H9 (cell line): ENCODE measurements at regions not wholly inside any gene's neighbourhood (a gene's known extent, or its start where the extent isn't known, plus 50 kb on each side); places are given as distances from the start of the nearest gene placed in this dataset.

Experiments used
- DNase-seq: peaks from one replicate; pipeline ENCODE4 v3.0.0-alpha.2; 2017
- H2AFZ ChIP-seq: one replicate; pipeline ENCODE4 v1.6.1; 2013; ENCODE audit warnings: mild to moderate bottlenecking, low read length, control low read depth, moderate library complexity
- H2AK5ac ChIP-seq: 2 replicates; pipeline ENCODE4 v1.6.1; 2013; ENCODE audit warnings: low read length, control low read depth, mixed read lengths; ENCODE audit not compliant: insufficient read length
- H2BK120ac ChIP-seq: one replicate; pipeline ENCODE4 v1.6.1; 2013; ENCODE audit warnings: low read depth, mild to moderate bottlenecking, low read length, control low read depth, inconsistent platforms; ENCODE audit not compliant: poor library complexity, severe bottlenecking
- H2BK12ac ChIP-seq: 2 replicates; pipeline ENCODE4 v1.6.1; 2013; ENCODE audit warnings: low read length, control low read depth, mixed read lengths, low read depth; ENCODE audit not compliant: insufficient read length
- H2BK15ac ChIP-seq: 2 replicates; pipeline ENCODE4 v1.6.1; 2013; ENCODE audit warnings: low read depth, low read length, control low read depth
- H2BK20ac ChIP-seq: one replicate; pipeline ENCODE4 v1.6.1; 2013; ENCODE audit warnings: low read depth, mild to moderate bottlenecking, low read length, control low read depth, inconsistent platforms; ENCODE audit not compliant: poor library complexity, severe bottlenecking
- H2BK5ac ChIP-seq: 2 replicates; pipeline ENCODE4 v1.6.1; 2013; ENCODE audit warnings: low read length, control low read depth, mixed read lengths; ENCODE audit not compliant: insufficient read length
- H3K14ac ChIP-seq: 2 replicates; pipeline ENCODE4 v1.6.1; 2013; ENCODE audit warnings: low read length, control low read depth; ENCODE audit not compliant: insufficient read depth
- H3K18ac ChIP-seq: 2 replicates; pipeline ENCODE4 v1.6.1; 2013; ENCODE audit warnings: low read depth, mild to moderate bottlenecking, mixed read lengths, low read length, control low read depth; ENCODE audit not compliant: insufficient read length
- H3K23ac ChIP-seq: 2 replicates; pipeline ENCODE4 v1.6.1; 2013; ENCODE audit warnings: low read length, control low read depth, mixed read lengths, low read depth; ENCODE audit not compliant: insufficient read length
- H3K23me2 ChIP-seq: 2 replicates; pipeline ENCODE4 v1.6.1; 2013; ENCODE audit warnings: low read depth, mild to moderate bottlenecking, mixed read lengths, low read length, control low read depth; ENCODE audit not compliant: insufficient read length, poor library complexity, severe bottlenecking
- H3K27ac ChIP-seq: 2 replicates; pipeline ENCODE4 v1.5.1; 2013; ENCODE audit warnings: low read length, control low read depth, mixed read lengths, low read depth; ENCODE audit not compliant: insufficient read length
- H3K27me3 ChIP-seq: 2 replicates; pipeline ENCODE4 v1.6.1; 2013; ENCODE audit warnings: low read length, control low read depth, inconsistent platforms; ENCODE audit not compliant: insufficient read depth
- H3K4ac ChIP-seq: 2 replicates; pipeline ENCODE4 v1.6.1; 2013; ENCODE audit warnings: low read depth, mild to moderate bottlenecking, control low read depth, inconsistent platforms, low read length, moderate library complexity
- H3K4me1 ChIP-seq: 2 replicates; pipeline ENCODE4 v1.6.1; 2013; ENCODE audit warnings: low read length, control low read depth, inconsistent platforms; ENCODE audit not compliant: insufficient read depth
- H3K4me2 ChIP-seq: 2 replicates; pipeline ENCODE4 v1.6.1; 2013; ENCODE audit warnings: low read length, control low read depth, mixed read lengths; ENCODE audit not compliant: insufficient read length, insufficient read depth
- H3K56ac ChIP-seq: 2 replicates; pipeline ENCODE4 v1.6.1; 2013; ENCODE audit warnings: low read depth, mild to moderate bottlenecking, mixed read lengths, low read length, control low read depth; ENCODE audit not compliant: insufficient read length
- H3K79me1 ChIP-seq: 2 replicates; pipeline ENCODE4 v1.6.1; 2013; ENCODE audit warnings: low read depth, mild to moderate bottlenecking, moderate library complexity, low read length, control low read depth, inconsistent platforms; ENCODE audit not compliant: insufficient read depth, poor library complexity, severe bottlenecking
- H3K79me2 ChIP-seq: 2 replicates; pipeline ENCODE4 v1.6.1; 2013; ENCODE audit warnings: low read length, control low read depth, inconsistent platforms; ENCODE audit not compliant: insufficient read depth
- H3K9ac ChIP-seq: 2 replicates; pipeline ENCODE4 v1.6.1; 2013; ENCODE audit warnings: low read length, control low read depth, mixed read lengths; ENCODE audit not compliant: insufficient read length; ENCODE audit errors: extremely low read depth
- H3K9me3 ChIP-seq: one replicate; pipeline ENCODE4 v1.6.1; 2013; ENCODE audit warnings: low read depth, low read length, inconsistent platforms; ENCODE audit not compliant: control insufficient read depth
- H3T11ph ChIP-seq: one replicate; pipeline ENCODE4 v1.6.1; 2013; ENCODE audit warnings: mild to moderate bottlenecking, low read length, control low read depth, inconsistent platforms
- H4K20me1 ChIP-seq: one replicate; pipeline ENCODE4 v1.6.1; 2013; ENCODE audit not compliant: control insufficient read depth, insufficient read length, insufficient read depth
- H4K5ac ChIP-seq: 2 replicates; pipeline ENCODE4 v1.6.1; 2013; ENCODE audit warnings: low read depth, mild to moderate bottlenecking, mixed read lengths, low read length, control low read depth; ENCODE audit not compliant: insufficient read length
- H4K8ac ChIP-seq: replicated peaks from 2 replicates; pipeline ENCODE4 v1.6.1; 2013; ENCODE audit warnings: low read length, control low read depth, mixed read lengths, low read depth; ENCODE audit not compliant: insufficient read length
- H4K91ac ChIP-seq: 2 replicates; pipeline ENCODE4 v1.6.1; 2013; ENCODE audit warnings: low read depth, mild to moderate bottlenecking, moderate library complexity, mixed read lengths, low read length, control low read depth; ENCODE audit not compliant: insufficient read length
- H3K27ac Mint-ChIP-seq, 3 experiments: 2 replicates in 2 of 3; 3 replicates in 1 of 3; pipeline ENCODE4 v1.8.0; 2020 to 2021; ENCODE audit warnings: mixed read lengths in 3 of 3, mild to moderate bottlenecking in 1 of 3, moderate library complexity in 1 of 3
- H3K27me3 Mint-ChIP-seq: 2 replicates; pipeline ENCODE4 v1.8.0; 2021; ENCODE audit warnings: low read depth, mild to moderate bottlenecking, moderate library complexity, mixed read lengths
- H3K36me3 Mint-ChIP-seq, 3 experiments: 2 replicates in 2 of 3; 3 replicates in 1 of 3; pipeline ENCODE4 v1.8.0; 2020 to 2021; ENCODE audit warnings: low read depth in 3 of 3, mixed read lengths in 3 of 3; ENCODE audit not compliant: insufficient read depth in 1 of 3
- H3K4me1 Mint-ChIP-seq, 2 experiments: 2 replicates each; pipeline ENCODE4 v1.8.0; 2020; ENCODE audit warnings: mixed read lengths in 2 of 2
- H3K4me3 Mint-ChIP-seq, 2 experiments: 2 replicates in 1 of 2; 3 replicates in 1 of 2; pipeline ENCODE4 v1.8.0; 2020 to 2021; ENCODE audit warnings: mild to moderate bottlenecking in 2 of 2, mixed read lengths in 2 of 2, moderate library complexity in 1 of 2
- H3K9me3 Mint-ChIP-seq, 2 experiments: 2 replicates in 1 of 2; 3 replicates in 1 of 2; pipeline ENCODE4 v1.8.0; 2020; ENCODE audit warnings: mild to moderate bottlenecking in 2 of 2, mixed read lengths in 2 of 2, moderate library complexity in 1 of 2
- CTCF ChIP-seq: fragments of 200-600 bp; sonication (generic); conservative IDR thresholded peaks from 3 replicates; pipeline ENCODE4 v1.8.0; 2021; ENCODE audit warnings: antibody characterized with exemption, mild to moderate bottlenecking
- WGBS: extraction: QIAGEN DNeasy Blood & Tissue Kit; methylation state at CpG from one replicate; pipeline ENCODE4 v1.1.7; 2013; ENCODE audit warnings: missing lambda C conversion rate, low lambda C conversion rate, mixed read lengths; ENCODE audit not compliant: insufficient read length; ENCODE audit errors: extremely low coverage; 5-methylcytosine and 5-hydroxymethylcytosine counted together

- Histone ChIP-seq H2AK5ac (no peak overlapping the region), H3K23ac (no peak overlapping the region), H3K27ac (no peak overlapping the region), H3K79me2 (no peaks in the 10 kb centered on the region), H4K91ac (no peak overlapping the region), H3K18ac (no peak overlapping the region), H4K20me1 (no peaks in the 10 kb centered on the region), H3T11ph (no peak overlapping the region), H2BK5ac (no peak overlapping the region), H3K14ac (no peak overlapping the region), H2BK120ac (no peak overlapping the region), H3K4me1 (no peaks in the 10 kb centered on the region; the same call in 1 of the 2 replicates), H3K23me2 (no peaks in the 10 kb centered on the region), H3K56ac (no peak overlapping the region), H4K8ac (no peak overlapping the region), H3K9me3 (no peaks in the 10 kb centered on the region), H3K4me2 (no peak overlapping the region), H4K5ac (no peak overlapping the region), H3K27me3 (no peaks in the 10 kb centered on the region), H3K9ac (no peak overlapping the region), H3K79me1 (no peaks in the 10 kb centered on the region), H2BK15ac (no peak overlapping the region), H3K4ac (no peak overlapping the region), H2AFZ (no peak overlapping the region), H2BK12ac (no peak overlapping the region), H2BK20ac (no peak overlapping the region)
- no peaks in the 10 kb centered on the region for H3K27me3 Mint-ChIP-seq
- H3K27ac Mint-ChIP-seq: no peak overlapping the region
- no peak for DNase-seq
- H3K9me3 Mint-ChIP-seq: peaks cover 10 to 15% of the 10 kb centered on the region in 2 experiments; a peak in 4 of 5 replicates
- no peak for TF ChIP-seq CTCF
- WGBS: no CpG with 5 or more reads among the region's 3 CpGs
- peaks cover 10 to 23% (median 17%) of the 10 kb centered on the region in 3 experiments; a peak in 6 of 7 replicates for H3K36me3 Mint-ChIP-seq
- H3K4me1 Mint-ChIP-seq: peaks cover 32 to 47% of the 10 kb centered on the region in 2 experiments
- H3K4me3 Mint-ChIP-seq: no peak overlapping the region
Measured at GRCh38 chr7:84916161-84916560, 270.7 kb downstream of the SEMA3D start.
